Stomach (tissue), 4 donors: ENCODE measurements at regions not wholly inside any gene's neighbourhood (a gene's known extent, or its start where the extent isn't known, plus 50 kb on each side); places are given as distances from the start of the nearest gene placed in this dataset.

Source experiments
- CTCF ChIP-seq, 7 experiments: fragments of 450-650 bp in 4 of 7; fragments of 200-600 bp in 3 of 7; sonication (generic) in 3 of 7; IDR thresholded peaks; one replicate each; pipeline ENCODE4 v1.5.1; 2016 to 2019; ENCODE audit warnings: antibody characterized with exemption in 7 of 7, control low read depth in 2 of 7, mild to moderate bottlenecking in 1 of 7
- POLR2A ChIP-seq, 4 donors: fragments of 450-650 bp; IDR thresholded peaks; one replicate each; pipeline ENCODE4 v1.6.1; 2016; ENCODE audit warnings: antibody characterized with exemption in 4 of 4, control low read depth in 2 of 4, mild to moderate bottlenecking in 1 of 4, moderate library complexity in 1 of 4

GRCh38 chr5:152689250-152689711 lies 284.2 kb upstream of the NMUR2 start:
- TF ChIP-seq CTCF (IDR thresholded peaks at IDR 0.05) (no peak), POLR2A (IDR thresholded peaks at IDR 0.05) (no peak)
